GM12873 (cell line): ENCODE measurements at regions not wholly inside any gene's neighbourhood (a gene's known extent, or its start where the extent isn't known, plus 50 kb on each side); places are given as distances from the start of the nearest gene placed in this dataset.

Source experiments
- TF ChIP-seq, protein P1 (sequence below): IDR thresholded peaks from 2 replicates; pipeline ENCODE4 v1.5.1; 2012; ENCODE audit warnings: low read depth, mild to moderate bottlenecking, moderate library complexity, low read length, control low read depth; ENCODE audit not compliant: insufficient read depth; ENCODE audit errors: missing control alignments

DNA sequence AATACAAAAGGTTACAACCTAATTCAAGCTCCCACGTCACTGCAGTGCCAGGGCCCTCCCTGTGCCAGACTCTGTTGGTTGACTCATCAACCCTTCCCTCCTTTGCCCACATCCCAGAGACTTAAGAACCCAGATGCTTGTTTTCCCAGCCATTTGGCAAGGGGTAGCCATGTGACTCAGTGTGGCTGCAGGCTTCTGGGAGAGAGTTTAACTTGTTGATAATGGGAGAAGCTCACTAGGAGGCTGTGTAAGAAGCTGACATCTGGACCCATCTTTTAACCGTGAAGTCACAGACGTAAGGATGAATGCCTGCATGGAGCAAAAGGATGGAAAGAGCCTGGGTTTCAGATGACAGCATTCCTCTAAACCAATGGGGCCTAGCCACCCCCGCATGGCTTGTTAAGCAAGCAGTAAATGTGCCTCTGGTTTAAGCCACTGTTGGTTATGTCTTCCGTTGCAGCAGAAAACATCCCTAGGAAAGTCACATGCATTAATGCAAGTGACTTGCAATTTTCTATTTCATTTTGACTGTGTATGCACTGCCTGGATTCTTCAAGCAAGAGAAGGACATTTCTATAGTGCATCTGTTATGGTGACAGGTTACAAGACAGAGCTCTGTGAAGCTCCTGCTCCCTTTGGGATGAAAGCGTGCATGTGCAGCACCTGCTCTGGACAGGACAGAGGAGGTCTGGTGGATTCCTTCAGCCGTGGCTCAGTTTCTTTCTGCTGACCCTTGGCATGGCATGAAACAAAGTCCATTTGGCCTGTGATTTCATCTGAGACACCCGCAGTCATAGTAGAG is 57.5 kb upstream of the CREB5 start:
- TF ChIP-seq, protein P1, sequence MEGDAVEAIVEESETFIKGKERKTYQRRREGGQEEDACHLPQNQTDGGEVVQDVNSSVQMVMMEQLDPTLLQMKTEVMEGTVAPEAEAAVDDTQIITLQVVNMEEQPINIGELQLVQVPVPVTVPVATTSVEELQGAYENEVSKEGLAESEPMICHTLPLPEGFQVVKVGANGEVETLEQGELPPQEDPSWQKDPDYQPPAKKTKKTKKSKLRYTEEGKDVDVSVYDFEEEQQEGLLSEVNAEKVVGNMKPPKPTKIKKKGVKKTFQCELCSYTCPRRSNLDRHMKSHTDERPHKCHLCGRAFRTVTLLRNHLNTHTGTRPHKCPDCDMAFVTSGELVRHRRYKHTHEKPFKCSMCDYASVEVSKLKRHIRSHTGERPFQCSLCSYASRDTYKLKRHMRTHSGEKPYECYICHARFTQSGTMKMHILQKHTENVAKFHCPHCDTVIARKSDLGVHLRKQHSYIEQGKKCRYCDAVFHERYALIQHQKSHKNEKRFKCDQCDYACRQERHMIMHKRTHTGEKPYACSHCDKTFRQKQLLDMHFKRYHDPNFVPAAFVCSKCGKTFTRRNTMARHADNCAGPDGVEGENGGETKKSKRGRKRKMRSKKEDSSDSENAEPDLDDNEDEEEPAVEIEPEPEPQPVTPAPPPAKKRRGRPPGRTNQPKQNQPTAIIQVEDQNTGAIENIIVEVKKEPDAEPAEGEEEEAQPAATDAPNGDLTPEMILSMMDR: no peak

DNA sequence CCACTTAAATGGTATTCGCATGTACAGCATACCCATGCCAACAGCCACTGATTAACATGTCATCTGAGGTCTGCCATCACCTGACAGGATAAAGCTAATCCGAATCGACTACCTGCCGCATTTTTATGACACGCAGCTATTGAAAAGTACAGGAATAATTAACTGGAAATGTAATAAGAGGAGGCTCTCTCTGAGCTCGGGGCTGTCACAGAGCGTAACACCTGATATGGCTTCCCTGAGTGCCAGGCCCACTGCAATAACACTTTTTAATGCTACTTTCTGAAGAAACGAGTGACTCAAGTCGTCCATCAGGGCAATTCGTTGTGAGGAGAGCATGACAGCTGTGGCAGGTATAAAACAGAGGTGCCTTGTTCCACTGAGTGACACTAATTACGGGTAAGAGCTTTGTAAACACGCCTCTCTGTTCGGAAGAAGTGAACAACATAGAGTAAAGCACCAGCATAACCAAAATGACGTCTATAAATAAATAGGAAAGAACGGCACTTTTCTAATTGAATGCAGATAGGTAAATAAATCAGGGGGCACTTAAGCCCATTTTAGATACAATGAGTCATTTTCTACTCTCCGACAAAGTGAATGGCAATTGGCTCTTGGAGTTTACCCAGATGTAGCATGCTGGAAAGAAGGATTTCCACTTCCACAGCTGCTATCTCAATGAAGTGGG is 56.5 kb upstream of the CREB5 start:
- TF ChIP-seq, protein P1: no peak

DNA sequence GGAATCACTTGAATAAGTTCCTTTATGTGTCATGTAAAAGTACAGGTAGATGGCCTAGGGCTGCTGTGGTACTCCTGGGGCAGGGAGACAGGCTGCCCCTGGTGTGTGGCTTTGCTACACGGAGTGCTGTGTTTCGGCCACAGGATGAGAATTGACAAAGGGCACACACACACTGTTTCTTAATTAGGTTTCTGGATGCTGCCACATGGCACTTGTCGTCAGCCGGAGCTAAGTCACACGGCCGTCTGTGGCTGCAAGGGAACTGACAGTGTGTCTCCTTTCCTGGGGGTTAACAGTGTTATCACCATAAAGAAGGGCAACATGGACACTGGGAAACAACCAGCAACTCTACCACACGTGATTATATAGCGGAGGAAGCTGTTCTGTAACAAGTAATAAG is 55.7 kb upstream of the CREB5 start:
- TF ChIP-seq, protein P1: no peak

DNA sequence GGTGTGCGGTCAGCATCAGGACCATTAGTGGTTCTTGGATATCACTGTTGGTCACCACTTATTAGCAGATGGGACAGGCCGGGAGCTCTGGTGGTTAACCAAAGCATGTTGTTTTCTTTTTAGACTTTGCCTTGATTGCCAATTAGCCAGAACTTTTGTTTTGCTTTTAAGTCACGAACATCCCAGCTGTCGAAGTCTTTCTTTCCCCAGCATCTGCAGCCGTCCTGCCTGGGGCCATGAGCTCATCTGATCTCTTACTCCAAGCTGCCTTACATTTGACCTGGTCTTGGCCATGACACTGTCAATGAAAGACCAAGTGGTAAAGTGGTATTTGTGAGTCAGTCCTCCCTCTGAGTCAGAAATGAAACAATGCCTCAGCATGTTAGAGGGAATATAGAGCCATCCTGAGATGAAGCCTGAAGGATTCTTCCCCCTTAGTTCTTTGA is 53.9 kb upstream of the CREB5 start:
- TF ChIP-seq, protein P1: no peak

DNA sequence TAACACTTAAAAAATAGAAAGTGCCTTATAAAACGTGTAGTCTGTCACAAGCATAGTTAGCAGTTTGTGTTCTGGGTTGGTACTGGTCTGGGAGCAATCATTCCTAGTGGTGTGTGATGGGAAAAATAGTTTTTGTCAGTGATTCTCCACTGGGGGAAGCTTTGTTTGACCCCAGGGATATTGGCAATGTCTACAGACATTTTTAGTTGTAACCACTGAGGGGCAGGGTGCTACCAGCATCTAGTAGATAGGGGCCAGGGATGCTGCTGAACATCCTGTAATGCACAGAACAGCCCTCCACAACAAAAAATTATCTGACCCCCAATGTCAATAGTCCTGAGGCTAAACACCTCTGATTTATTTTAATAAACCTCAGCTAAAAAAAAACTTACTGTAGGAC is 51.6 kb upstream of the CREB5 start:
- TF ChIP-seq, protein P1: no peak

DNA sequence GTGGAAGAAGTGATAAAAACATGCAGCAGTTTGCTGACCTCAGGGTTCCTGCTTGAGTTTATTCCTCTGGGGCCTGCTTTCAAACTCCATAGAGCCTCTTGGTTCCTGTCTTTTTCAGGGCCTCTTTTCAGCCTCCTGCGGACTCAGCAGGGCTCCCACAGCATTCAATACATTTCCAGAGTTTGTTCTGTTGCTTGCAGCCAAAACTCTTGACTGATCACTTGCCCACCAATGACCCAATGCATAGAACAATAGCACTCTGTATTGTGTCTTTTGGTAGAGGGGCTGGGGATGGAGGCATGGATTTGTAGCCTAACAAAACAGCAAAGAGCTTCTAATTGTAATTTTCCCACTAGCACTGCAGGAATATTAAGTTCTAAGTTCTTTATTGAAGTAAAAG is 50.8 kb upstream of the CREB5 start:
- TF ChIP-seq, protein P1: no peak

DNA sequence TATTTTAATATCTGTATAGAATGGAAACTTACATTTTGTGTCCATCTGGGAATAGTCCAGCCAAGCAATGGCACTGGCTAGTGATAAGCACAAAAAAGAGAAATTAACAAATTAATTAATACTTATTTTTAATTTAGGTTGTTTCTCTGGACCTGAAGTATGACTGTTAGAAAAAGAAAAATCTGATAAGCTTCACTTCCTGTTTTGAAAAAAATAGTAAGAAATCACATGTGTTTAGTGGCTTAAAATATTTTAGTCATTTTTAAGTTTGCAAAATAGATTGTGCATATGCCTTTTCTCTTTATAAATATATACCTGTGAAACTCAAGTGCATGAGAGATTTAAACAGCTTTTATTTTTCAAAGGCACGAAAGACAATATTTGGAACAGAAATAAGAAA is 50.1 kb upstream of the CREB5 start:
- TF ChIP-seq, protein P1: no peak
